HEK293 (cell line): ENCODE measurements at regions not wholly inside any gene's neighbourhood (a gene's known extent, or its start where the extent isn't known, plus 50 kb on each side); places are given as distances from the start of the nearest gene placed in this dataset.
A peak's percentile ranks its signal among the peaks of the same experiment; 100 is the strongest.
"Not testable (repeated sequence)": the region's sequence is repeated elsewhere in the genome, so short reads cannot be mapped to it uniquely, and the experiment has no call there.

Experiments
- CTCF ChIA-PET: fragments of 350-600 bp; formaldehyde crosslinking; extraction: SDS; loops from one replicate; lab custom pipeline; 2021; ENCODE audit warnings: antibody characterized with exemption; lab: Yijun Ruan, JAX
- POLR2A ChIA-PET: fragments of 300-600 bp; formaldehyde crosslinking; extraction: SDS; loops from one replicate; lab custom pipeline; 2020; ENCODE audit warnings: antibody characterized with exemption, inconsistent platforms; lab: Yijun Ruan, JAX
- H3K27ac ChIP-seq: fragments of 200-500 bp; sonication (Bioruptor generic); 2 replicates; pipeline ENCODE4 v1.5.1; 2014; ENCODE audit warnings: low read depth, low read length, control low read depth, inconsistent platforms; ENCODE audit errors: extremely low read depth
- H3K36me3 ChIP-seq, 2 experiments: fragments of 200-500 bp in 1 of 2; sonication (Bioruptor generic) in 1 of 2; 1 replicate in 1 of 2; 2 replicates in 1 of 2; pipeline ENCODE4 v1.5.1; 2014 to 2017; ENCODE audit warnings: inconsistent platforms in 2 of 2, low read length in 2 of 2; ENCODE audit not compliant: control insufficient read depth in 2 of 2, insufficient read depth in 1 of 2
- H3K4me1 ChIP-seq: fragments of 200-500 bp; sonication (Bioruptor generic); 2 replicates; pipeline ENCODE4 v1.5.1; 2014; ENCODE audit warnings: mild to moderate bottlenecking, low read length, inconsistent platforms; ENCODE audit not compliant: control insufficient read depth, insufficient read depth
- H3K4me3 ChIP-seq: 2 replicates; pipeline ENCODE4 v1.5.1; 2011; ENCODE audit warnings: low read depth, mild to moderate bottlenecking, control low read depth, low read length, moderate library complexity
- H3K9me3 ChIP-seq: fragments of 200-500 bp; sonication (Bioruptor generic); 2 replicates; pipeline ENCODE4 v1.5.1; 2014; ENCODE audit warnings: low read depth, low read length, inconsistent platforms; ENCODE audit not compliant: control insufficient read depth, insufficient read depth
- AEBP2 ChIP-seq: fragments of 450-650 bp; formaldehyde crosslinking; IDR thresholded peaks from 2 replicates; pipeline ENCODE4 v1.5.1; 2016; ENCODE audit warnings: missing biosample characterization, missing genetic modification characterization, borderline replicate concordance
- FEZF1 ChIP-seq: fragments of 450-650 bp; formaldehyde crosslinking; IDR thresholded peaks from 2 replicates; pipeline ENCODE4 v1.5.1; 2016; ENCODE audit warnings: missing biosample characterization, missing genetic modification characterization
- KLF1 ChIP-seq: fragments of 450-650 bp; formaldehyde crosslinking; IDR thresholded peaks from 2 replicates; pipeline ENCODE4 v1.5.1; 2016; ENCODE audit warnings: missing biosample characterization, missing genetic modification characterization
- PATZ1 ChIP-seq: fragments of 450-650 bp; formaldehyde crosslinking; IDR thresholded peaks from 2 replicates; pipeline ENCODE4 v1.5.1; 2016; ENCODE audit warnings: missing biosample characterization, missing genetic modification characterization
- PRDM6 ChIP-seq: fragments of 450-650 bp; formaldehyde crosslinking; IDR thresholded peaks from 2 replicates; pipeline ENCODE4 v1.5.1; 2017; ENCODE audit warnings: missing biosample characterization, missing genetic modification characterization
- RBAK ChIP-seq: fragments of 450-650 bp; formaldehyde crosslinking; IDR thresholded peaks from 2 replicates; pipeline ENCODE4 v1.5.1; 2016; ENCODE audit warnings: missing biosample characterization, missing genetic modification characterization
- YY1 ChIP-seq: fragments of 450-650 bp; formaldehyde crosslinking; IDR thresholded peaks from 2 replicates; pipeline ENCODE4 v1.5.1; 2018; ENCODE audit warnings: missing biosample characterization, missing genetic modification characterization
- ZBTB10 ChIP-seq: fragments of 450-650 bp; formaldehyde crosslinking; IDR thresholded peaks from 2 replicates; pipeline ENCODE4 v1.5.1; 2016; ENCODE audit warnings: missing biosample characterization, missing genetic modification characterization
- ZBTB26 ChIP-seq: fragments of 450-650 bp; formaldehyde crosslinking; optimal IDR thresholded peaks from 2 replicates; pipeline ENCODE3; 2016; ENCODE audit warnings: missing biosample characterization, mild to moderate bottlenecking, missing genetic modification characterization
- ZBTB44 ChIP-seq: fragments of 450-650 bp; IDR thresholded peaks from 2 replicates; pipeline ENCODE4 v1.5.1; 2018; ENCODE audit warnings: missing biosample characterization, mild to moderate bottlenecking, missing genetic modification characterization
- ZBTB8A ChIP-seq: fragments of 450-650 bp; formaldehyde crosslinking; IDR thresholded peaks from 2 replicates; pipeline ENCODE4 v1.5.1; 2016; ENCODE audit warnings: missing biosample characterization, missing genetic modification characterization
- ZEB2 ChIP-seq: fragments of 450-650 bp; formaldehyde crosslinking; IDR thresholded peaks from 2 replicates; pipeline ENCODE4 v1.5.1; 2016; ENCODE audit warnings: missing biosample characterization, missing genetic modification characterization
- ZFP69B ChIP-seq: fragments of 450-650 bp; formaldehyde crosslinking; IDR thresholded peaks from 2 replicates; pipeline ENCODE4 v1.5.1; 2016; ENCODE audit warnings: missing biosample characterization, missing genetic modification characterization
- ZIC2 ChIP-seq: fragments of 450-650 bp; formaldehyde crosslinking; IDR thresholded peaks from 2 replicates; pipeline ENCODE4 v1.5.1; 2016; ENCODE audit warnings: missing biosample characterization, missing genetic modification characterization
- ZNF112 ChIP-seq: fragments of 450-650 bp; formaldehyde crosslinking; IDR thresholded peaks from 2 replicates; pipeline ENCODE4 v1.5.0; 2017; ENCODE audit warnings: missing biosample characterization, missing genetic modification characterization
- ZNF121 ChIP-seq: fragments of 450-650 bp; formaldehyde crosslinking; IDR thresholded peaks from 2 replicates; pipeline ENCODE4 v1.5.1; 2016; ENCODE audit warnings: missing biosample characterization, missing genetic modification characterization
- ZNF324 ChIP-seq: fragments of 450-650 bp; formaldehyde crosslinking; IDR thresholded peaks from 2 replicates; pipeline ENCODE4 v1.5.1; 2016; ENCODE audit warnings: missing biosample characterization, missing genetic modification characterization
- ZNF335 ChIP-seq: fragments of 450-650 bp; formaldehyde crosslinking; conservative IDR thresholded peaks from 2 replicates; pipeline ENCODE4 v1.5.1; 2016; ENCODE audit warnings: missing biosample characterization, missing genetic modification characterization
- ZNF341 ChIP-seq: fragments of 450-650 bp; formaldehyde crosslinking; IDR thresholded peaks from 2 replicates; pipeline ENCODE4; 2016; ENCODE audit warnings: low read depth, missing biosample characterization, missing genetic modification characterization
- ZNF423 ChIP-seq: fragments of 450-650 bp; formaldehyde crosslinking; IDR thresholded peaks from 2 replicates; pipeline ENCODE4 v1.5.1; 2016; ENCODE audit warnings: missing biosample characterization, missing genetic modification characterization
- ZNF488 ChIP-seq: fragments of 450-650 bp; formaldehyde crosslinking; IDR thresholded peaks from 2 replicates; pipeline ENCODE4 v1.5.1; 2016; ENCODE audit warnings: missing biosample characterization, missing genetic modification characterization
- ZNF596 ChIP-seq: fragments of 450-650 bp; IDR thresholded peaks from 2 replicates; pipeline ENCODE4 v1.5.0; 2018; ENCODE audit warnings: missing biosample characterization, mild to moderate bottlenecking, missing genetic modification characterization, moderate library complexity
- ZNF664 ChIP-seq: fragments of 450-650 bp; formaldehyde crosslinking; IDR thresholded peaks from 2 replicates; pipeline ENCODE4 v1.5.1; 2016; ENCODE audit warnings: missing biosample characterization, missing genetic modification characterization
- ZNF830 ChIP-seq: fragments of 450-650 bp; IDR thresholded peaks from 2 replicates; pipeline ENCODE4 v1.5.0; 2018; ENCODE audit warnings: missing biosample characterization, missing genetic modification characterization, low read depth, mild to moderate bottlenecking, moderate library complexity

- TF ChIP-seq PATZ1 (tag by site-specific recombination) (no peak), ZNF830 (tag by site-specific recombination) (no peak), PRDM6 (tag by site-specific recombination) (no peak), ZNF664 (tag by site-specific recombination) (no peak), RBAK (tag by site-specific recombination) (no peak), ZEB2 (no peak), ZNF121 (tag by site-specific recombination) (no peak), ZBTB10 (tag by site-specific recombination) (no peak), ZNF112 (tag by site-specific recombination) (no peak), AEBP2 (no peak), ZNF596 (no peak), ZNF488 (tag by site-specific recombination) (no peak), FEZF1 (no peak)
- TF ChIP-seq, all 188 proteins: peak for 0
These were observed 353.9 kb downstream of the NKX6-1 start (continued) for GRCh38 chr4:84145176-84145575.

- H3K36me3 ChIP-seq, H3K4me3 ChIP-seq, H3K9me3 ChIP-seq, CTCF ChIA-PET, H3K27ac ChIP-seq, POLR2A ChIA-PET, H3K4me1 ChIP-seq: not testable (repeated sequence)
- TF ChIP-seq ZIC2 (tag by site-specific recombination), result peak; percentile 31; the same call in 1 of the 2 replicates
- peak; percentile 34; the same call in 1 of the 2 replicates for TF ChIP-seq ZNF324 (tag by site-specific recombination)
- TF ChIP-seq ZBTB26, result peak; percentile 17
- peak; percentile 42 for TF ChIP-seq ZBTB8A (tag by site-specific recombination)
- peak; percentile 38; the same call in 1 of the 2 replicates for TF ChIP-seq PATZ1 (tag by site-specific recombination)
- TF ChIP-seq ZBTB44, result peak; percentile 12; the same call in 1 of the 2 replicates
- TF ChIP-seq YY1, result peak; percentile 28; the same call in 1 of the 2 replicates
- peak; percentile 37 for TF ChIP-seq ZNF335 (tag by site-specific recombination)
- peak; percentile 48; the same call in 1 of the 2 replicates for TF ChIP-seq ZNF423 (tag by site-specific recombination)
- TF ChIP-seq ZNF341 (tag by site-specific recombination), result peak; percentile 37; the same call in 1 of the 2 replicates
- TF ChIP-seq KLF1 (tag by site-specific recombination), result 0 out of 2 replicates have a peak, but pooled peaks have one; percentile 36
- TF ChIP-seq ZFP69B (tag by site-specific recombination), result peak; percentile 67; the same call in 1 of the 2 replicates
These were observed 372.2 kb downstream of the NKX6-1 start for GRCh38 chr4:84126911-84127310.
